Mesenchymal stem cell (in vitro differentiated cells and primary cell): ENCODE measurements at regions not wholly inside any gene's neighbourhood (a gene's known extent, or its start where the extent isn't known, plus 50 kb on each side); places are given as distances from the start of the nearest gene placed in this dataset.

Experiments
- DNase-seq: peaks from one replicate; pipeline ENCODE4 v3.0.0-alpha.2; 2013
- H2AFZ ChIP-seq: one replicate; pipeline ENCODE4 v1.6.1; 2013; ENCODE audit warnings: low read depth, mild to moderate bottlenecking, control low read depth, inconsistent platforms, low read length, moderate library complexity
- H2AK5ac ChIP-seq: 2 replicates; pipeline ENCODE4 v1.6.1; 2013; ENCODE audit warnings: low read length, moderate library complexity, mild to moderate bottlenecking, inconsistent platforms; ENCODE audit not compliant: severe bottlenecking
- H2BK120ac ChIP-seq: one replicate; pipeline ENCODE4 v1.6.1; 2013; ENCODE audit warnings: low read depth, mild to moderate bottlenecking, inconsistent platforms, low read length, moderate library complexity
- H2BK12ac ChIP-seq, 2 experiments: one replicate each; pipeline ENCODE4 v1.6.1; 2013; ENCODE audit warnings: inconsistent platforms in 2 of 2, low read length in 2 of 2, mild to moderate bottlenecking in 2 of 2, moderate library complexity in 2 of 2, control low read depth in 1 of 2
- H2BK15ac ChIP-seq: one replicate; pipeline ENCODE4 v1.6.1; 2013; ENCODE audit warnings: mild to moderate bottlenecking, low read depth, inconsistent platforms; ENCODE audit not compliant: poor library complexity, severe bottlenecking
- H2BK5ac ChIP-seq: 2 replicates; pipeline ENCODE4 v1.6.1; 2013; ENCODE audit warnings: low read depth, mild to moderate bottlenecking, low read length, control low read depth, inconsistent platforms; ENCODE audit not compliant: poor library complexity, severe bottlenecking
- H3K14ac ChIP-seq, 2 experiments: one replicate each; pipeline ENCODE4 v1.6.1; 2013; ENCODE audit warnings: inconsistent platforms in 2 of 2, low read length in 2 of 2, control low read depth in 1 of 2, mild to moderate bottlenecking in 1 of 2, moderate library complexity in 1 of 2
- H3K18ac ChIP-seq, 2 experiments: one replicate each; pipeline ENCODE4 v1.6.1; 2013; ENCODE audit warnings: inconsistent platforms in 2 of 2, low read length in 2 of 2, control low read depth in 1 of 2, low read depth in 1 of 2, mild to moderate bottlenecking in 1 of 2
- H3K23ac ChIP-seq, 2 experiments: one replicate each; pipeline ENCODE4 v1.6.1; 2013; ENCODE audit warnings: inconsistent platforms in 2 of 2, low read length in 2 of 2, mild to moderate bottlenecking in 2 of 2, moderate library complexity in 2 of 2, control low read depth in 1 of 2
- H3K27ac ChIP-seq: 2 replicates; pipeline ENCODE4 v1.5.1; 2013; ENCODE audit warnings: mild to moderate bottlenecking, moderate library complexity, low read length, control low read depth, inconsistent platforms; ENCODE audit not compliant: poor library complexity, severe bottlenecking
- H3K27me3 ChIP-seq, 2 experiments: 2 replicates each; pipeline versions ENCODE4 v1.6.1 to v1.7.0; 2013; ENCODE audit warnings: low read length in 2 of 2, mild to moderate bottlenecking in 2 of 2, moderate library complexity in 2 of 2, control low read depth in 1 of 2, inconsistent platforms in 1 of 2; ENCODE audit not compliant: control insufficient read depth in 1 of 2, insufficient read depth in 1 of 2
- H3K36me3 ChIP-seq, 2 experiments: 2 replicates each; pipeline versions ENCODE4 v1.6.1 to v1.7.0; 2013; ENCODE audit warnings: low read length in 2 of 2, control low read depth in 1 of 2, inconsistent platforms in 1 of 2, low read depth in 1 of 2, mild to moderate bottlenecking in 1 of 2; ENCODE audit not compliant: insufficient read depth in 2 of 2, control insufficient read depth in 1 of 2
- H3K4ac ChIP-seq, 2 experiments: one replicate each; pipeline ENCODE4 v1.6.1; 2013; ENCODE audit warnings: inconsistent platforms in 2 of 2, low read length in 2 of 2, mild to moderate bottlenecking in 2 of 2, moderate library complexity in 2 of 2, control low read depth in 1 of 2, low read depth in 1 of 2
- H3K4me1 ChIP-seq: 2 replicates; pipeline ENCODE4 v1.6.1; 2013; ENCODE audit warnings: low read depth, low read length, control low read depth; ENCODE audit not compliant: control insufficient read depth, insufficient read depth
- H3K4me2 ChIP-seq: 2 replicates; pipeline ENCODE4 v1.6.1; 2013; ENCODE audit warnings: low read length, mild to moderate bottlenecking, inconsistent platforms; ENCODE audit not compliant: poor library complexity, severe bottlenecking
- H3K4me3 ChIP-seq, 2 experiments: 2 replicates each; pipeline versions ENCODE4 v1.5.1 to v1.7.0; 2013; ENCODE audit warnings: low read length in 2 of 2, mild to moderate bottlenecking in 2 of 2, control low read depth in 1 of 2, low read depth in 1 of 2; ENCODE audit not compliant: insufficient read depth in 1 of 2
- H3K79me1 ChIP-seq: replicated peaks from 2 replicates; pipeline ENCODE4 v1.6.1; 2013; ENCODE audit warnings: mild to moderate bottlenecking, control low read depth, low read length, inconsistent platforms; ENCODE audit not compliant: poor library complexity, severe bottlenecking
- H3K9ac ChIP-seq: 2 replicates; pipeline ENCODE4 v1.7.0; 2013; ENCODE audit warnings: mild to moderate bottlenecking, low read length, moderate library complexity
- H3K9me3 ChIP-seq: 2 replicates; pipeline ENCODE4 v1.7.0; 2013; ENCODE audit warnings: mild to moderate bottlenecking, low read length; ENCODE audit not compliant: control insufficient read depth
- H4K8ac ChIP-seq: one replicate; pipeline ENCODE4 v1.6.1; 2013; ENCODE audit warnings: inconsistent platforms, mild to moderate bottlenecking, low read length, moderate library complexity
- H4K91ac ChIP-seq: one replicate; pipeline ENCODE4 v1.6.1; 2013; ENCODE audit warnings: mild to moderate bottlenecking, low read length, inconsistent platforms
- WGBS: methylation state at CpG from one replicate; pipeline ENCODE4 v1.1.7; 2013; ENCODE audit warnings: mixed read lengths; 5-methylcytosine and 5-hydroxymethylcytosine counted together

- Histone ChIP-seq H2AK5ac (no peak overlapping the region), H2BK15ac (no peak overlapping the region), H3K23ac (no peak overlapping the region), H4K91ac (no peak overlapping the region), H3K79me1 (no peaks in the 10 kb centered on the region), H3K4me2 (no peak overlapping the region), H3K27ac (no peak overlapping the region), H3K4me3 (no peak overlapping the region), H3K14ac (no peak overlapping the region), H3K4ac (no peak overlapping the region), H4K8ac (no peak overlapping the region), H2BK12ac (no peak overlapping the region), H2BK5ac (no peak overlapping the region), H3K9me3 (no peaks in the 10 kb centered on the region), H3K4me1 (peaks cover 4% of the 10 kb centered on the region), H2BK120ac (no peak overlapping the region), H3K18ac (no peak overlapping the region), H3K36me3 (no peaks in the 10 kb centered on the region), H3K9ac (no peak overlapping the region), H2AFZ (no peak overlapping the region), H3K27me3 (no peaks in the 10 kb centered on the region)
- 100% methylated on average over 1 of the region's 2 CpGs for WGBS
- no peak for DNase-seq
Measured at GRCh38 chr1:96971439-96971838, 249.9 kb downstream of the PTBP2 start.

- Histone ChIP-seq H3K27me3 (no peaks in the 10 kb centered on the region), H3K14ac (no peak overlapping the region), H3K4me3 (no peak overlapping the region), H3K4me2 (no peak overlapping the region), H3K27ac (no peak overlapping the region), H3K4me1 (peaks cover 4% of the 10 kb centered on the region), H2BK12ac (no peak overlapping the region), H4K8ac (no peak overlapping the region), H3K18ac (no peak overlapping the region), H3K9me3 (no peaks in the 10 kb centered on the region), H2AK5ac (peak overlapping the region; percentile 29), H3K9ac (no peak overlapping the region), H2BK15ac (no peak overlapping the region), H2BK5ac (no peak overlapping the region), H3K23ac (no peak overlapping the region), H3K36me3 (no peaks in the 10 kb centered on the region), H4K91ac (no peak overlapping the region), H3K79me1 (no peaks in the 10 kb centered on the region), H2AFZ (no peak overlapping the region), H2BK120ac (no peak overlapping the region), H3K4ac (no peak overlapping the region)
- no peak for DNase-seq
- whole genome bisulfite sequencing = 100% methylated on average over 4 of the region's 8 CpGs
Measured at GRCh38 chr1:96971849-96972602, 250.4 kb downstream of the PTBP2 start.

- no peak for DNase-seq
- WGBS = 50% methylated on average over 1 of the region's 1 CpG
- Histone ChIP-seq H3K27me3 (no peaks in the 10 kb centered on the region), H3K27ac (no peak overlapping the region), H4K8ac (no peak overlapping the region), H3K23ac (no peak overlapping the region), H3K79me1 (no peaks in the 10 kb centered on the region), H2AFZ (no peak overlapping the region), H3K18ac (no peak overlapping the region), H2AK5ac (no peak overlapping the region), H3K4me3 (no peak overlapping the region), H2BK5ac (no peak overlapping the region), H2BK120ac (no peak overlapping the region), H3K9ac (no peak overlapping the region), H4K91ac (no peak overlapping the region), H3K36me3 (no peaks in the 10 kb centered on the region), H2BK12ac (no peak overlapping the region), H3K4me2 (no peak overlapping the region), H3K4ac (no peak overlapping the region), H3K4me1 (peaks cover 2% of the 10 kb centered on the region), H3K9me3 (no peaks in the 10 kb centered on the region), H2BK15ac (no peak overlapping the region), H3K14ac (no peak overlapping the region)
Measured at GRCh38 chr1:96973605-96974004, 252.0 kb downstream of the PTBP2 start.

GRCh38 chr1:96978444-96978843, 256.9 kb downstream of the PTBP2 start:
- Histone ChIP-seq H3K79me1 (no peaks in the 10 kb centered on the region), H2AFZ (no peak overlapping the region), H2BK15ac (no peak overlapping the region), H3K14ac (no peak overlapping the region), H3K4ac (no peak overlapping the region), H3K23ac (no peak overlapping the region), H3K18ac (no peak overlapping the region), H4K91ac (no peak overlapping the region), H3K9me3 (no peaks in the 10 kb centered on the region), H3K9ac (no peak overlapping the region), H3K36me3 (no peaks in the 10 kb centered on the region), H2BK120ac (no peak overlapping the region), H2BK12ac (no peak overlapping the region), H2BK5ac (no peak overlapping the region), H4K8ac (no peak overlapping the region), H3K4me2 (no peak overlapping the region), H3K4me3 (no peak overlapping the region), H3K4me1 (no peaks in the 10 kb centered on the region), H2AK5ac (no peak overlapping the region), H3K27me3 (no peaks in the 10 kb centered on the region), H3K27ac (no peak overlapping the region)
- WGBS = 73% methylated on average over 3 of the region's 3 CpGs
- no peak for DNase-seq
